ENCODE measurements at regions not wholly inside any gene's neighbourhood (a gene's known extent, or its start where the extent isn't known, plus 50 kb on each side); places are given as distances from the start of the nearest gene placed in this dataset.
"Not testable (repeated sequence)": the region's sequence is repeated elsewhere in the genome, so short reads cannot be mapped to it uniquely, and the experiment has no call there.

DNA sequence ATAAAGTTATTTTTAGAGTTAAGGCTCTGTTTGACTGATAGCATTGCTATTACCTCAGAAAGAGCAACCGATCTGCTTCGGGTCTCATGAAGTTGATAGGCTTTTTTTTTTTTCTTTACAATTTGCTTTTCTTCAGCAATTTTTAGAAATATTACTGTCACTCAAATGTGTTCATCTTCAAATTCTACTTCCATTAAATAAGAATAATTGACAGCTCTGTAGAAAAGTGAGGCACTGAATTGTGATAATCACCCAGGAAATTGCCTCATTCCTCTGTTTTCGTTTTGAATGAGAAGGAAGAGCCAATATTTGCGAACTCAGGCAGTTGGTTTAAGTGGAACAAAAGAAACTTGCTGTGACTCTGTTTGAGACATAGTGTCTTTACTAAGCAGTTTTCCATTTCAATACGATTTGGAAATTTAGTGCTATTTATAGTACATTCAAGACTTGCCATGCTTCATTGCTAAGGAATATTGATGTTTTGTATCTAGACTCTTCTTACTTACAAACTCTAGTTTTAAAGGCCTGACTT lies 700.5 kb upstream of the CDH10 start:
- DNase-seq (ENCODE audit: insufficient read length), result no peak
- no peak for TF ChIP-seq POLR2AphosphoS5 (IDR thresholded peaks at IDR 0.05; ENCODE audit: low read depth, low read length)
- FAIRE-seq, result no peak

DNA sequence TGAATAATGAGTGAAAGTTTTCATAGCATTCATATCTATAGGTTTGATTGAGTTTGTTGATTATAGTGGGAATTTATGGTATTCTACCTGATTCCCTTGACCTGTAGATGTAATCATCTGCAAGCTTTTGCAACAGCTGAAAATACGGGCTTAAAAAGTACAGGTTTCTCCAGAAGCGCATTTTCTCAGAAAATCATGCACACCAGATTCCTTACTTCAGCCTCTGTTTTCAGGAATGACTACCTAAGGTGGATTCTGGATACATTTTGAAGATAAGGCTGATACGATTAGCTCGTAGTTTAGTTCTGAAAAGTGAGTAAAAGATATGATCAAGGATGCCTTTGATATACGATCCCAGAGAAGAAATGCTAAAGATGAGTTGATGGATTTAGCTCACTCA lies 694.8 kb upstream of the CDH10 start:
- FAIRE-seq, result no peak
- TF ChIP-seq POLR2A (IDR thresholded peaks at IDR 0.05; ENCODE audit: low read depth, low read length) (no peak), TAF1 (IDR thresholded peaks at IDR 0.05; ENCODE audit: borderline replicate concordance, low read depth, low read length) (no peak), POLR2AphosphoS5 (IDR thresholded peaks at IDR 0.05; ENCODE audit: low read depth, low read length) (no peak)

DNA sequence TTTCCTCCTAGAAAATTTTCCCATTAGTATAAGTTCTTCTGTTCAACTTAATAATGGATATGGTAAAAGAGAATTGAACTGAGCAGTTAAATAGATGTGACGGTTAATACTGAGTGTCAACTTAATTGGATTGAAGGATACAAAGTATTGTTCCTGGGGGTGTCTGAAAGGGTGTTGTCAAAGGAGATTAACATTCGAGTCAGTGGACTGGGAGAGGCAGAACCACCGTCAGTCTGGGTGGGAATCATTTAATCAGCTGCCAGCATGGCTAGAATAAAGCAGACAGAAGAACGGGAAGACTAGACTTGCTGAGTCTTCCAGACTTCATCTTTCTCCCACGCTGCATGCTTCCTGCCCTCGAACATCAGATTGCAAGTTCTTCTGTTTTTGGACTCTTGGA lies 689.6 kb upstream of the CDH10 start:
- DNase-seq (ENCODE audit: insufficient read length), result no peak
- FAIRE-seq, result no peak
- TF ChIP-seq TAF1 (IDR thresholded peaks at IDR 0.05; ENCODE audit: borderline replicate concordance, low read depth, low read length) (no peak), POLR2A (IDR thresholded peaks at IDR 0.05; ENCODE audit: low read depth, low read length) (no peak), POLR2AphosphoS5 (IDR thresholded peaks at IDR 0.05; ENCODE audit: low read depth, low read length) (no peak)

More for the DNA sequence above, 694.8 kb upstream of the CDH10 start:
- no peak for DNase-seq (ENCODE audit: insufficient read length)

DNA sequence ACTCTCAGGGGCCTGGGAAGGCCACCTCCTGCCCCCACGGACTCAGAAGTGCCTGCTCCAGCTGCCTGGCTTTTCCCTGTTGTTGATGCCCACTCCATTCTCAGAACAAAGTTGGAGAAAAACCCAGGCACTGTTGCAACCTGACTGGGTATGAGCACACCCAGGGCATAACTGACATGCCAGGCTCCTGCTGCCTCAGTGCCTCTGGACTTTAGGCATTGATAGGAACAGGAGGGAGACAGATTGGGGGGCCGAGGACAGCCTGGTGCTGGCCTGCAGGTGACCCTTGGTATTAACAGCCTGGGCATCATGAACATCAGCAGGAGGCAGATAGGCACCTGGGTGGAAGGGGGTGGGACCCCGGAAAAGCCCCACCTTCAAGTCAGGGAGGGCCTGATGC lies 685.9 kb upstream of the CDH10 start:
- FAIRE-seq (no peak), DNase-seq (ENCODE audit: insufficient read length) (no peak)
- TF ChIP-seq POLR2A (IDR thresholded peaks at IDR 0.05; ENCODE audit: low read depth, low read length) (no peak), POLR2AphosphoS5 (IDR thresholded peaks at IDR 0.05; ENCODE audit: low read depth, low read length) (no peak), TAF1 (IDR thresholded peaks at IDR 0.05; ENCODE audit: borderline replicate concordance, low read depth, low read length) (no peak)

DNA sequence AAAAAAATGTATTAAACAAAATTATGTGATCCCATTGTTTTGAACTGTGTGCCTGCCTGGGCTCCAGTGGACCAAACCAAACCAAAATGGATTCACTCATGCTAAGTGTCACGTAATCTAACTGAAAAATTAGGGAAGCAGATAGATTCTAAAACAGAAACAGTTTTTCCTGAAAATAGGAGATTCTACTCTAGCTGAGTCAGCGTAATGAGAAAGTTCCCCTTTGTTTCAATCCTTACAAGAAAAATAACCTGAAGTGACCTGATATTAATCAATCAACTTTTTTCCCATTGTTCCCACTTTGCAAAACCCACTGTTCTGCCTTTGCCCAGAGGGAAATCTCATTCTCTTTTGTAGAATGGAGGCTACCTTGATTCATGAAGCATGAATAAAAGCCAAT lies 682.4 kb upstream of the CDH10 start:
- DNase-seq (ENCODE audit: insufficient read length) (no peak), FAIRE-seq (no peak)
- no peak for TF ChIP-seq POLR2A (IDR thresholded peaks at IDR 0.05; ENCODE audit: low read depth, low read length)
- TF ChIP-seq POLR2AphosphoS5 (IDR thresholded peaks at IDR 0.05; ENCODE audit: low read depth, low read length), result no peak
- no peak for TF ChIP-seq TAF1 (IDR thresholded peaks at IDR 0.05; ENCODE audit: borderline replicate concordance, low read depth, low read length)

DNA sequence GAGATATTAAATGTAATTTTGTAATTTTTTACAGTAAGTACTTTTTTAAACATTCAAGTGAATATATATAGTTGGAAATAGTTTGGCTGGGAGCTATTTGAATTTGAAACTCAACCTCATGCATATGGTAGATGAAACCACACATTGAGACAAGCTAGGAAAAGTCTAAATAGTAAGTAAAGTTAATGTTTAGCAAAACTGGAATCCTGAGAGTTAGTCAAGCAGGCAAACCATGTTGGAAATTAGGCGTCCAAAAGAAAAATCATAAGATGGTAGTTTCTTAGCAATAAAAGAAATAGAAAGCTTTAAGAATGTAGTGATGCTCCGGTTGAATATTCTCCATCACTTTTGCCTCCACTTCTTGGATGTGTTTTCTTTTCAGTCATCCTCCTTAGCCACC lies 657.1 kb upstream of the CDH10 start:
- no peak for FAIRE-seq
- no peak for TF ChIP-seq POLR2A (IDR thresholded peaks at IDR 0.05; ENCODE audit: low read depth, low read length)
- TF ChIP-seq POLR2AphosphoS5 (IDR thresholded peaks at IDR 0.05; ENCODE audit: low read depth, low read length), result no peak
- TF ChIP-seq TAF1 (IDR thresholded peaks at IDR 0.05; ENCODE audit: borderline replicate concordance, low read depth, low read length), result no peak
- DNase-seq (ENCODE audit: insufficient read length), result no peak

DNA sequence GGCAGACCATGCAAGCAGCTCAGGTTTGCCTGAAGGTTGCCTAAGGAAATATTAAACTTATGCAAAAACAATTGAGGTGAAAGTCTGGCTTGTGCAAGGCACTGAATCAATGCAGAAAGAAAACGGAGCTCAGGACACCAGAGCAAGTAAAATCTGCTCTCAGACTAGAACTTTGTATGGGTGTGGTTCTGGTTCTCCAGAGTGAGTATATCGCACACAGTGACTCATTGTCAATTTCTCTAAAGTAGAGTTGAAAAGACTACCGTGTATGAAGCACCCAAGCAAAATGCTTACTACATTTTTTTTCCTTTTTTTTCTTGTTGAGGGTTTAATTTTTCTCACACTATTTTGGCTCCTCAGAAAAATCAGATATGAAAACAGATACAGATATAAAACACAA lies 650.3 kb upstream of the CDH10 start:
- DNase-seq (ENCODE audit: insufficient read length) (no peak), FAIRE-seq (no peak)
- TF ChIP-seq POLR2A (IDR thresholded peaks at IDR 0.05; ENCODE audit: low read depth, low read length) (no peak), POLR2AphosphoS5 (IDR thresholded peaks at IDR 0.05; ENCODE audit: low read depth, low read length) (no peak), TAF1 (IDR thresholded peaks at IDR 0.05; ENCODE audit: borderline replicate concordance, low read depth, low read length) (no peak)

DNA sequence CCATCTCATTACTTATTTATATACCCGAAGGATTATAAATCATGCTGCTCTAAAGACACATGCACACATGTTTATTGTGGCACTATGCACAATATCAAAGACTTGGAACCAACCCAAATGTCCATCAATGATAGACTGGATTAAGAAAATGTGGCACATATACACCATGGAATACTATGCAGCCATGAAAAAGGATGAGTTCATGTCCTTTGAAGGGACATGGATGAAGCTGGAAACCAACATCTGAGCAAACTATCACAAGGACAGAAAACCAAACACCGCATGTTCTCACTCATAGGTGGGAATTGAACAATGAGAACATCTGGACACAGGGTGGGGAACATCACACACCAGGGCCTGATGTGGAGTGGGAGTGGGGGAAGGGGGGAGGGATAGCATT lies 645.0 kb upstream of the CDH10 start:
- FAIRE-seq; DNase-seq (ENCODE audit: insufficient read length): not testable (repeated sequence)

DNA sequence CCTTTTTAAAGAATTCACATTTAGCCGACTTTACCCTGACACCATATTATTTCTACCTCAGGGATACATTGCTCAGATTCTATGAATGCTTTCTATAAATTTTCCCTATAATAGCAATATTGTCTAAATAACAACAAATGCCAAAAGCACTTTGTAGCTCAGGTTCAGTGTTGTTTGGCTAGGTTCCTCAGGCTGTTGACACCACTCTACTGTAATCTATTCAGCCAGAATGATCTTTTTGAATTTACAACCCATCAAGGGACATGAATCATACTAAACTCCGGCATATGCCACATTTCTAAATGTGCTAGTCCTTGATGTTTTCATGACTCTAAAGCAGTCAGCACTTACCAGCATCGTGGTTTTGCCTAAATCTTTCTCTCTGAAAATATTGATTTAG lies 641.5 kb upstream of the CDH10 start:
- FAIRE-seq, result no peak
- no peak for DNase-seq (ENCODE audit: insufficient read length)
- TF ChIP-seq POLR2AphosphoS5 (IDR thresholded peaks at IDR 0.05; ENCODE audit: low read depth, low read length), result no peak

DNA sequence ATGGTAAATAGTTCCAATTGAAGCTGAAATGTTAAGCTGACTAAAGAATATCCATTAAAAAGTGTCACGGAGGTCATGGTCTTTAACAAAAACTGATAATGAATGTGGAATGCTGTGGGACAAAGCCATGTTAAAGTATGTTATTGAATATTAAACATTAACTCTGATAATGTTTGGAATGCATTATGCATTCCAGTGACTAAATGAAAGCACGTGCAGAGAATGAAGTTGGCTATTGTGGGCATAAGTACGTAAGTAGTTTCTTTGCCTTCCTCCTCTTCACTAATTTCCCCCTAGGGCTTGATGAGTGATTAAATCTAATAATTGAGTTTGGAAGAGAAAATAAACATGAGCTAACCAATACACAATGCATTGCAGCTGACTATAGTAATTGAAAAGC lies 640.4 kb upstream of the CDH10 start:
- DNase-seq (ENCODE audit: insufficient read length) (no peak), FAIRE-seq (no peak)
- TF ChIP-seq POLR2AphosphoS5 (IDR thresholded peaks at IDR 0.05; ENCODE audit: low read depth, low read length), result no peak
- no peak for TF ChIP-seq POLR2A (IDR thresholded peaks at IDR 0.05; ENCODE audit: low read depth, low read length)
- no peak for TF ChIP-seq TAF1 (IDR thresholded peaks at IDR 0.05; ENCODE audit: borderline replicate concordance, low read depth, low read length)

DNA sequence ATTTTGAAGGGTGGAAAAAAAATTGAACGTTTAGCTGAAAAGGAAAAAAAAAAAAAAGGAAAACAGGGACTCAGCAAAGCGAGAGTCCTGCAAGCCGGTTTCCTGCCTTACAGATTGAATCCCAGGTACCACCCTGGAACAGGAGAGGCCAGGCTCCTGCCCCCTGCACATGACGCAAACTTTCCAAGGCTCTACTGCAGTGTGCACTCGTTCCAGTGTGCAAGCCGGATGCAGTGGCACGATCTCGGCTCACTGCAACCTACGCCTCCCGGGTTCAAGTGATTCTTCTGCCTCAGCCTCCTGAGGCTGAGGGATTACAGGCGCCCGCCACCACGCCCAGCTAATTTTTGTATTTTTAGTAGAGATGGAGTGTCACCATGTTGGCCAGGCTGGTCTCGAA lies 618.7 kb upstream of the CDH10 start:
- not testable (repeated sequence) for DNase-seq (ENCODE audit: insufficient read length); FAIRE-seq

DNA sequence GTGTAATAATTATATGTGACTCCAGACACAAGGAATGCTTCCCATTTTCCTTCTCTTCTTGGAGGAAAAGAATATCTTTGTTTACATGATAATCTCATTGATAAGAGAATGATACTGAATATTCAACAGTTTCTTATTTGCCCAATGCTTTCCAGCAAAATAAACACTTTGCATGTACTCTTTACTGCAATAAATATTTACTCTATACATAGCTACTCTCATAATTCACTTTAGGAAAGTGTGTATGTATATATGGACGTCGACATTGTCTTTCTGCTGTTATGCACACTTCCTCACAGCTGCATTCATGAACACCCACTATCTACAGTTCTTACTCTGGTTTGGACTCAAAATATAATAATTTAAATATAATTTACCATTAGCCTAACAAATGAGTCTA lies 617.4 kb upstream of the CDH10 start:
- no peak for TF ChIP-seq TAF1 (IDR thresholded peaks at IDR 0.05; ENCODE audit: borderline replicate concordance, low read depth, low read length)
- TF ChIP-seq POLR2A (IDR thresholded peaks at IDR 0.05; ENCODE audit: low read depth, low read length), result no peak
- no peak for TF ChIP-seq POLR2AphosphoS5 (IDR thresholded peaks at IDR 0.05; ENCODE audit: low read depth, low read length)
- DNase-seq (ENCODE audit: insufficient read length) (no peak), FAIRE-seq (no peak)

DNA sequence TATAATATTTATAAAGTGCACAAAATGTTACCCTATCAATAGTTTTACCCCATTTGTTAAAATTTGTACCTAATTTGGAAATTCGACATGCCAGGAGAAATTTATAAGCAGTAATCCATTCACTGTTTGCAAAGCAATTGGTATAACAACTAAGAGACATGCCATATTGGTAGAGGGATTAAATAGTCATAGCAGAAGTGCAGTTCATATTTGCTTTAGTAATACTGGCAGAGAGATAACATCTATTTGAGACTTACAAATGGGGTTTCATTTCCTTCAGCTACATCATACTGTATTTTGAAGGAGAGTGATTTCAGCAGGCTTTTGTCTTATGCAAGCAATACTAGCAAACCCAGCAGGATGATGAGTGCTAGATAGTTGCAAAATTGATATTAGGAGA lies 610.4 kb upstream of the CDH10 start:
- no peak for FAIRE-seq
- no peak for DNase-seq (ENCODE audit: insufficient read length)
- no peak for TF ChIP-seq POLR2AphosphoS5 (IDR thresholded peaks at IDR 0.05; ENCODE audit: low read depth, low read length)
- no peak for TF ChIP-seq TAF1 (IDR thresholded peaks at IDR 0.05; ENCODE audit: borderline replicate concordance, low read depth, low read length)
- no peak for TF ChIP-seq POLR2A (IDR thresholded peaks at IDR 0.05; ENCODE audit: low read depth, low read length)
